Liver (tissue), 3 donors: ENCODE measurements at regions not wholly inside any gene's neighbourhood (a gene's known extent, or its start where the extent isn't known, plus 50 kb on each side); places are given as distances from the start of the nearest gene placed in this dataset.

Experiments used
- EGR1 ChIP-seq, 2 donors: IDR thresholded peaks; 2 replicates each; pipeline ENCODE4 v1.6.1; 2016 to 2018; ENCODE audit warnings: antibody characterized with exemption in 2 of 2, low read depth in 2 of 2
- FOXA1 ChIP-seq: IDR thresholded peaks from 2 replicates; pipeline ENCODE4 v1.6.1; 2016; ENCODE audit warnings: antibody characterized with exemption
- YY1 ChIP-seq: IDR thresholded peaks from 2 replicates; pipeline ENCODE4 v1.6.1; 2016; ENCODE audit warnings: antibody characterized with exemption, mild to moderate bottlenecking
- TF ChIP-seq, protein P1 (sequence below): fragments of 150-350 bp; IDR thresholded peaks from 2 replicates; pipeline ENCODE4 v1.5.1; 2017; ENCODE audit warnings: improper control_type of control experiment, low read depth, low read length; ENCODE audit not compliant: missing input control
- TF ChIP-seq, protein P2 (sequence below): IDR thresholded peaks from 2 replicates; pipeline ENCODE4 v1.6.1; 2016; ENCODE audit warnings: antibody characterized with exemption, mild to moderate bottlenecking
- donor health status: healthy.
- donor health status: healthy.

DNA sequence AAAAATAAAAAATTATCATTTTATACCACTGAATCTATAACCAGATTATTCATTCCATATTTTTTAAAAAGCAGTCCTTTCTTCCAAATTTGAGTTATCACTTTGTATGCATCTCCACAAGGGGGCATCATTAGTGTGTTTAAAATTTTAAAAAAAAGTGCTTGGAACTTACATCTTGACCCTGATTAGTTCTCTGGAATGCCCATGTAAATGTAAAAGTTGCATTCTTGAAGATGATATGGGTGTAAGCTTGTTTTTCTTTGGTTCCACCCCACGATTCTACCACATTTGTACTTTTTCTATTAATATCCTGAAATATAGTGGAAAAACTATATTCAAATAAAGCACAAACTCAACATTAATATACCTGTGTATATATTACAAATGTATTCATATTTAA lies 144.9 kb downstream of the ELAPOR2 start:
- TF ChIP-seq, protein P1, sequence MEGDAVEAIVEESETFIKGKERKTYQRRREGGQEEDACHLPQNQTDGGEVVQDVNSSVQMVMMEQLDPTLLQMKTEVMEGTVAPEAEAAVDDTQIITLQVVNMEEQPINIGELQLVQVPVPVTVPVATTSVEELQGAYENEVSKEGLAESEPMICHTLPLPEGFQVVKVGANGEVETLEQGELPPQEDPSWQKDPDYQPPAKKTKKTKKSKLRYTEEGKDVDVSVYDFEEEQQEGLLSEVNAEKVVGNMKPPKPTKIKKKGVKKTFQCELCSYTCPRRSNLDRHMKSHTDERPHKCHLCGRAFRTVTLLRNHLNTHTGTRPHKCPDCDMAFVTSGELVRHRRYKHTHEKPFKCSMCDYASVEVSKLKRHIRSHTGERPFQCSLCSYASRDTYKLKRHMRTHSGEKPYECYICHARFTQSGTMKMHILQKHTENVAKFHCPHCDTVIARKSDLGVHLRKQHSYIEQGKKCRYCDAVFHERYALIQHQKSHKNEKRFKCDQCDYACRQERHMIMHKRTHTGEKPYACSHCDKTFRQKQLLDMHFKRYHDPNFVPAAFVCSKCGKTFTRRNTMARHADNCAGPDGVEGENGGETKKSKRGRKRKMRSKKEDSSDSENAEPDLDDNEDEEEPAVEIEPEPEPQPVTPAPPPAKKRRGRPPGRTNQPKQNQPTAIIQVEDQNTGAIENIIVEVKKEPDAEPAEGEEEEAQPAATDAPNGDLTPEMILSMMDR: peak; percentile 18
- TF ChIP-seq, protein P2, sequence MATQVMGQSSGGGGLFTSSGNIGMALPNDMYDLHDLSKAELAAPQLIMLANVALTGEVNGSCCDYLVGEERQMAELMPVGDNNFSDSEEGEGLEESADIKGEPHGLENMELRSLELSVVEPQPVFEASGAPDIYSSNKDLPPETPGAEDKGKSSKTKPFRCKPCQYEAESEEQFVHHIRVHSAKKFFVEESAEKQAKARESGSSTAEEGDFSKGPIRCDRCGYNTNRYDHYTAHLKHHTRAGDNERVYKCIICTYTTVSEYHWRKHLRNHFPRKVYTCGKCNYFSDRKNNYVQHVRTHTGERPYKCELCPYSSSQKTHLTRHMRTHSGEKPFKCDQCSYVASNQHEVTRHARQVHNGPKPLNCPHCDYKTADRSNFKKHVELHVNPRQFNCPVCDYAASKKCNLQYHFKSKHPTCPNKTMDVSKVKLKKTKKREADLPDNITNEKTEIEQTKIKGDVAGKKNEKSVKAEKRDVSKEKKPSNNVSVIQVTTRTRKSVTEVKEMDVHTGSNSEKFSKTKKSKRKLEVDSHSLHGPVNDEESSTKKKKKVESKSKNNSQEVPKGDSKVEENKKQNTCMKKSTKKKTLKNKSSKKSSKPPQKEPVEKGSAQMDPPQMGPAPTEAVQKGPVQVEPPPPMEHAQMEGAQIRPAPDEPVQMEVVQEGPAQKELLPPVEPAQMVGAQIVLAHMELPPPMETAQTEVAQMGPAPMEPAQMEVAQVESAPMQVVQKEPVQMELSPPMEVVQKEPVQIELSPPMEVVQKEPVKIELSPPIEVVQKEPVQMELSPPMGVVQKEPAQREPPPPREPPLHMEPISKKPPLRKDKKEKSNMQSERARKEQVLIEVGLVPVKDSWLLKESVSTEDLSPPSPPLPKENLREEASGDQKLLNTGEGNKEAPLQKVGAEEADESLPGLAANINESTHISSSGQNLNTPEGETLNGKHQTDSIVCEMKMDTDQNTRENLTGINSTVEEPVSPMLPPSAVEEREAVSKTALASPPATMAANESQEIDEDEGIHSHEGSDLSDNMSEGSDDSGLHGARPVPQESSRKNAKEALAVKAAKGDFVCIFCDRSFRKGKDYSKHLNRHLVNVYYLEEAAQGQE: no peak
- TF ChIP-seq YY1 (no peak), FOXA1 (no peak), EGR1 (IDR thresholded peaks at IDR 0.05; ENCODE audit: low read depth in 2 of 2) (no peak)
